ENCODE measurements at regions not wholly inside any gene's neighbourhood (a gene's known extent, or its start where the extent isn't known, plus 50 kb on each side); places are given as distances from the start of the nearest gene placed in this dataset.

DNA sequence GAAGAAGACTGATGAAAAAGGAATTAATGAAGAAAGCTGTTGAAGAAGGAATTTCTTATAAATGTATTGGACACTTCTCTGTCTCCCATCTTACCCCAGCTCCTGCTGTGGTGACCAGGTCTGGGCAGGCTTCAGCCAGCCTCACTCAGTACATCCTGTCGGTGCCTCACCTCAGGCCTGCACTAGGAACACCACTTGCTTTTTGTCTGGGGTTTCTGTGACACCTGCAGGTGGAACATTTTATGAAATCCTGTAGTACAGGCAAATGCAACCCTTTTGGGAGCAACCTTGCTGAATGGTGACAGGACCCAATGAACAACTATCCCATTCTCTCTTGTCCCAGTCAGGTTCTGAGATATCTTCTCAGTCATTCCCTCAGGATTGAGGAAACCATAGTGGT is 129.7 kb downstream of the PRDM13 start:
- Histone ChIP-seq H3K9me3 (ENCODE audit: low read length) (no peaks in the 10 kb centered on the region), H3K9me2 (ENCODE audit: insufficient read depth, low read length) (no peaks in the 10 kb centered on the region), H4K20me1 (ENCODE audit: insufficient read depth) (no peaks in the 10 kb centered on the region), H3F3A (ENCODE audit: insufficient read depth, low read length, poor library complexity, severe bottlenecking) (no peaks in the 10 kb centered on the region), H3K27ac (ENCODE audit: low read length) (no peak overlapping the region), H3K4me2 (ENCODE audit: low read length) (no peak overlapping the region), H2AFZ (ENCODE audit: low read depth, low read length) (no peak overlapping the region), H3K4me3 (ENCODE audit: low read length) (no peak overlapping the region), H3K27me3 (ENCODE audit: insufficient read depth, low read depth, low read length) (no peaks in the 10 kb centered on the region), H3K9ac (ENCODE audit: low read length) (no peak overlapping the region), H3K79me2 (replicated peaks; ENCODE audit: insufficient read depth, low read length) (no peaks in the 10 kb centered on the region), H3K36me3 (ENCODE audit: insufficient read depth, low read length) (no peaks in the 10 kb centered on the region)
- TF ChIP-seq EZH2 (IDR thresholded peaks at IDR 0.05; ENCODE audit: borderline replicate concordance, insufficient read depth, low read length, poor library complexity, severe bottlenecking) (no peak), EP300 (conservative IDR thresholded peaks at IDR 0.05; ENCODE audit: poor library complexity, severe bottlenecking) (no peak), SMC3 (conservative IDR thresholded peaks at IDR 0.05; ENCODE audit: poor library complexity) (no peak), MXI1 (conservative IDR thresholded peaks at IDR 0.05; ENCODE audit: poor library complexity, severe bottlenecking) (no peak)

DNA sequence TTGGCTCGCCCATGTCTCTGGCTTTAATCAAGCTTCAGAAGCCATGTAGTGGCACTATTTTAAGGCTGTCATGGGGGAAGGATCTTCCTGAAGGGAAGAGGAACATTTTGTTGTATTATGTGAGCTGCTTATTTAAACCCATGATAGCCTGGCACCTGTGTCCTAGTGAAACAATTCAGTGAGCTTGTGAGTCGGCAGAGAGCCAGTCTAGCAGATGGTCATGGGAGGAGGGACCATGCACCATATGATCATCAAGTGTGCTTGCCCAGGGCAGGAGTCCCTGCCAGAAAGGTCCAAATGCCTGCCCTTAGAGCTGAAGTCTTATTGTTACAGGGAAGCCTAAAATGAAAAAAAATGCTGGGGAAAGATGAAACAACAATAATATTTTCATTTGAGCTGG is 132.9 kb downstream of the PRDM13 start:
- Histone ChIP-seq H3K9me3 (ENCODE audit: low read length) (no peaks in the 10 kb centered on the region), H2AFZ (ENCODE audit: low read depth, low read length) (no peak overlapping the region), H3K9me2 (ENCODE audit: insufficient read depth, low read length) (no peaks in the 10 kb centered on the region), H3K79me2 (replicated peaks; ENCODE audit: insufficient read depth, low read length) (no peaks in the 10 kb centered on the region), H4K20me1 (ENCODE audit: insufficient read depth) (no peaks in the 10 kb centered on the region), H3K9ac (ENCODE audit: low read length) (no peak overlapping the region), H3K36me3 (ENCODE audit: insufficient read depth, low read length) (no peaks in the 10 kb centered on the region), H3K4me3 (ENCODE audit: low read length) (no peak overlapping the region), H3K27ac (ENCODE audit: low read length) (no peak overlapping the region), H3K4me2 (ENCODE audit: low read length) (no peak overlapping the region), H3K27me3 (ENCODE audit: insufficient read depth, low read depth, low read length) (no peaks in the 10 kb centered on the region), H3F3A (ENCODE audit: insufficient read depth, low read length, poor library complexity, severe bottlenecking) (no peaks in the 10 kb centered on the region)
- TF ChIP-seq, protein P1, sequence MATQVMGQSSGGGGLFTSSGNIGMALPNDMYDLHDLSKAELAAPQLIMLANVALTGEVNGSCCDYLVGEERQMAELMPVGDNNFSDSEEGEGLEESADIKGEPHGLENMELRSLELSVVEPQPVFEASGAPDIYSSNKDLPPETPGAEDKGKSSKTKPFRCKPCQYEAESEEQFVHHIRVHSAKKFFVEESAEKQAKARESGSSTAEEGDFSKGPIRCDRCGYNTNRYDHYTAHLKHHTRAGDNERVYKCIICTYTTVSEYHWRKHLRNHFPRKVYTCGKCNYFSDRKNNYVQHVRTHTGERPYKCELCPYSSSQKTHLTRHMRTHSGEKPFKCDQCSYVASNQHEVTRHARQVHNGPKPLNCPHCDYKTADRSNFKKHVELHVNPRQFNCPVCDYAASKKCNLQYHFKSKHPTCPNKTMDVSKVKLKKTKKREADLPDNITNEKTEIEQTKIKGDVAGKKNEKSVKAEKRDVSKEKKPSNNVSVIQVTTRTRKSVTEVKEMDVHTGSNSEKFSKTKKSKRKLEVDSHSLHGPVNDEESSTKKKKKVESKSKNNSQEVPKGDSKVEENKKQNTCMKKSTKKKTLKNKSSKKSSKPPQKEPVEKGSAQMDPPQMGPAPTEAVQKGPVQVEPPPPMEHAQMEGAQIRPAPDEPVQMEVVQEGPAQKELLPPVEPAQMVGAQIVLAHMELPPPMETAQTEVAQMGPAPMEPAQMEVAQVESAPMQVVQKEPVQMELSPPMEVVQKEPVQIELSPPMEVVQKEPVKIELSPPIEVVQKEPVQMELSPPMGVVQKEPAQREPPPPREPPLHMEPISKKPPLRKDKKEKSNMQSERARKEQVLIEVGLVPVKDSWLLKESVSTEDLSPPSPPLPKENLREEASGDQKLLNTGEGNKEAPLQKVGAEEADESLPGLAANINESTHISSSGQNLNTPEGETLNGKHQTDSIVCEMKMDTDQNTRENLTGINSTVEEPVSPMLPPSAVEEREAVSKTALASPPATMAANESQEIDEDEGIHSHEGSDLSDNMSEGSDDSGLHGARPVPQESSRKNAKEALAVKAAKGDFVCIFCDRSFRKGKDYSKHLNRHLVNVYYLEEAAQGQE (IDR thresholded peaks at IDR 0.05; ENCODE audit: borderline replicate concordance): no peak

DNA sequence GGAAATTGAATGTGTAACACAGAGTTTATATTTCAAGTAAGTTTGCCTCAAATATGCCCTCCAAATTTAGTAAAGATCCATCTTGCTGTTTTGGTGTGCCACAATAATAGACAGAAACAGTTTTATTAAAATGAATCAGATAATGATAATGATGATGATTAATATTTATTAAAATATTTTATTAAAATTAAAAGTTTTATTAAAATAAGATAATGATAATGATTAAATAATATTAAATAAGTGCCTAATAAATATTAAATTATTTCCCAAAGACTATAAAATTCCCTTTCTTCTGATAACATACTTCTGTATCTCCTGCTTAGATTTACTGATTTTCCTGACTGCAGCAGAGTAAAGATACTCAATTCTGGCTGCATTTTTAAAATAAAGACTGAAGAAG is 134.5 kb downstream of the PRDM13 start:
- TF ChIP-seq, protein P1 (IDR thresholded peaks at IDR 0.05; ENCODE audit: borderline replicate concordance): no peak
- TF ChIP-seq EP300 (conservative IDR thresholded peaks at IDR 0.05; ENCODE audit: poor library complexity, severe bottlenecking) (no peak), SMC3 (conservative IDR thresholded peaks at IDR 0.05; ENCODE audit: poor library complexity) (no peak), MXI1 (conservative IDR thresholded peaks at IDR 0.05; ENCODE audit: poor library complexity, severe bottlenecking) (no peak), RAD21 (conservative IDR thresholded peaks at IDR 0.05) (no peak)
- H3F3A ChIP-seq (ENCODE audit: insufficient read depth, low read length, poor library complexity, severe bottlenecking): no peaks in the 10 kb centered on the region
- H3K27me3 ChIP-seq (ENCODE audit: insufficient read depth, low read depth, low read length): no peaks in the 10 kb centered on the region
- H4K20me1 ChIP-seq (ENCODE audit: insufficient read depth): no peaks in the 10 kb centered on the region
- H2AFZ ChIP-seq (ENCODE audit: low read depth, low read length): no peak overlapping the region
- no peaks in the 10 kb centered on the region for H3K79me2 ChIP-seq (replicated peaks; ENCODE audit: insufficient read depth, low read length)
- H3K4me3 ChIP-seq (ENCODE audit: low read length): no peak overlapping the region
- no peaks in the 10 kb centered on the region for H3K36me3 ChIP-seq (ENCODE audit: insufficient read depth, low read length)
- H3K9me3 ChIP-seq (ENCODE audit: low read length): no peaks in the 10 kb centered on the region
- H3K4me2 ChIP-seq (ENCODE audit: low read length): no peak overlapping the region
- no peaks in the 10 kb centered on the region for H3K9me2 ChIP-seq (ENCODE audit: insufficient read depth, low read length)
- no peak overlapping the region for H3K27ac ChIP-seq (ENCODE audit: low read length)
- H3K9ac ChIP-seq (ENCODE audit: low read length): no peak overlapping the region

Measured in neural cell (in vitro differentiated cells).